Activated CD4-positive, alpha-beta memory T cell treated with anti-CD3 and anti-CD28 coated beads, Interleukin-2, amount 10 ng/mL, durations not matched to agents 7 days and 5 days (primary cell): ENCODE measurements at regions not wholly inside any gene's neighbourhood (a gene's known extent, or its start where the extent isn't known, plus 50 kb on each side); places are given as distances from the start of the nearest gene placed in this dataset.

Experiments used
- CTCF ChIA-PET: fragments of 350-600 bp; sonication (Branson Sonifier 250); formaldehyde crosslinking; loops from one replicate; lab custom pipeline; 2021; ENCODE audit warnings: antibody characterized with exemption, inconsistent platforms; lab: Charles Lee
- POLR2A ChIA-PET: fragments of 350-600 bp; sonication (Branson Sonifier 250); formaldehyde crosslinking; loops from one replicate; lab custom pipeline; 2021; ENCODE audit warnings: antibody characterized with exemption; lab: Charles Lee
- DNase-seq: peaks from one replicate; pipeline ENCODE4 v3.0.0-alpha.2; 2020
- H3K27ac Mint-ChIP-seq: one replicate; pipeline ENCODE4 v1.8.0; 2021; ENCODE audit warnings: mild to moderate bottlenecking, mixed read lengths
- H3K27me3 Mint-ChIP-seq: one replicate; pipeline ENCODE4 v1.8.0; 2021; ENCODE audit warnings: mixed read lengths
- H3K36me3 Mint-ChIP-seq: one replicate; pipeline ENCODE4 v1.8.0; 2021; ENCODE audit warnings: low read depth, mixed read lengths
- H3K4me1 Mint-ChIP-seq: one replicate; pipeline ENCODE4 v1.8.0; 2021; ENCODE audit warnings: mixed read lengths
- H3K4me3 Mint-ChIP-seq: one replicate; pipeline ENCODE4 v1.8.0; 2021; ENCODE audit warnings: mild to moderate bottlenecking, mixed read lengths
- H3K9me3 Mint-ChIP-seq: one replicate; pipeline ENCODE4 v1.8.0; 2021; ENCODE audit warnings: mixed read lengths

DNA sequence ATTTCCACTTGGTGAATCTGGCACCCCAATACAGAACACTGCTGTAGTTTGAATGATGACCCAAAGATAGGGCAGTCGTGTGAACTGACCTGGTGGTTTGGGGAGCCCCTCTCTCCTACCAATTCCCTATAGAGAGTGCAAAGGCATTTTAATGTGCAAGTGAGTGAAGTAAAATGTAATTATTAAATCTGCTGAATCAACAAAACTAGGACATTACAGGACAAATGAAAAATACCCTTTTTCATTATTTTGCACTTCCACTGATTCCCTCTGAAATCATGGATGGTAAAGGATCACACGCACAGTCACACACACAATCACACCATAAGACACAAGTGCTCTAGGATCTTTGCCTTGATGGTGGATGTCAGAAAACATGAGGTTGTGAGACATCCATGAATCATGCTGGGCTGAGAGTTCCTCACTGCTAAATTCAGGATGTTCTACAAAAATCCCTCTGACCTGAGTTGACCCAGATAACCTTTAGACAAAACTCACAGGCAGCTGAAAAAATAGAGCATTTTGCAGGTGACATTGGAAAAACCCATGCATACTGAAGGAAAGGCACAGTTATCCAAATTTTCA, 197.4 kb downstream of the FBXO15 start:
- DNase-seq = no peak
- ChIA-PET POLR2A (no interaction called here), CTCF (no interaction called here)
- no peaks in the 10 kb centered on the region for H3K36me3 Mint-ChIP-seq
- no peaks in the 10 kb centered on the region for H3K4me1 Mint-ChIP-seq
- H3K27me3 Mint-ChIP-seq = no peaks in the 10 kb centered on the region
- H3K27ac Mint-ChIP-seq = no peak overlapping the region
- no peaks in the 10 kb centered on the region for H3K9me3 Mint-ChIP-seq
- H3K4me3 Mint-ChIP-seq = no peak overlapping the region

- Mint-ChIP-seq H3K4me3 (no peak overlapping the region), H3K4me1 (no peaks in the 10 kb centered on the region), H3K36me3 (no peaks in the 10 kb centered on the region), H3K9me3 (no peaks in the 10 kb centered on the region), H3K27me3 (no peaks in the 10 kb centered on the region), H3K27ac (no peak overlapping the region)
- ChIA-PET CTCF (interaction anchor here (1.1 kb wide), 1 partner anchor 13 kb away, joined by 3 read pairs; no protein-coding TSS in a partner anchor), POLR2A (no interaction called here)
- DNase-seq = no peak
Observed at GRCh38 chr18:73948497-73948896, 199.1 kb downstream of the FBXO15 start.

DNA sequence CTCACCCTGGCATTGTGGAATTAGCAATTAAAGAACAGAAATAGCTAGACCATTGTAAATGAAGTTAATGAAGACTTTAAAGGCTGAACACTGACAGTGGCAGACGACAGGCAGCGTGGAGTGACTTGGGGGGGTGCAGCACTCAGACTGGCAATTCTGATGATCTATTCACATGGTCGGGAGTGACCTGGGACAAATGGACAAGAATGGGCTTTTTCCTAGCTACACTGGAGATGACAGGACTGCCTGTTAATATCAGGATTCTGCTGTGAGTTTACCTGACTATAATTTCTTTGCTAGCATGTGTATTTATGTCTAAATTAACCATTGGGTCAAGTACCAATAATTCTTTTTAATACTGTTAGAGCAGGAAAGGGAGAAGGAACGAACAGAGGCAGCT, 199.6 kb downstream of the FBXO15 start:
- no peak overlapping the region for H3K4me3 Mint-ChIP-seq
- no peaks in the 10 kb centered on the region for H3K36me3 Mint-ChIP-seq
- ChIA-PET CTCF (interaction anchor here (1.1 kb wide), 1 partner anchor 14 kb away, joined by 3 read pairs; no protein-coding TSS in a partner anchor), POLR2A (no interaction called here)
- no peak overlapping the region for H3K27ac Mint-ChIP-seq
- no peak for DNase-seq
- H3K9me3 Mint-ChIP-seq = no peaks in the 10 kb centered on the region
- H3K27me3 Mint-ChIP-seq = no peaks in the 10 kb centered on the region
- no peaks in the 10 kb centered on the region for H3K4me1 Mint-ChIP-seq

- Mint-ChIP-seq H3K9me3 (no peaks in the 10 kb centered on the region), H3K27me3 (no peaks in the 10 kb centered on the region), H3K4me1 (no peaks in the 10 kb centered on the region), H3K36me3 (no peaks in the 10 kb centered on the region), H3K4me3 (no peak overlapping the region), H3K27ac (no peak overlapping the region)
- ChIA-PET CTCF (no interaction called here), POLR2A (no interaction called here)
- no peak for DNase-seq
Observed at GRCh38 chr18:73947180-73947921, 200.3 kb downstream of the FBXO15 start.

DNA sequence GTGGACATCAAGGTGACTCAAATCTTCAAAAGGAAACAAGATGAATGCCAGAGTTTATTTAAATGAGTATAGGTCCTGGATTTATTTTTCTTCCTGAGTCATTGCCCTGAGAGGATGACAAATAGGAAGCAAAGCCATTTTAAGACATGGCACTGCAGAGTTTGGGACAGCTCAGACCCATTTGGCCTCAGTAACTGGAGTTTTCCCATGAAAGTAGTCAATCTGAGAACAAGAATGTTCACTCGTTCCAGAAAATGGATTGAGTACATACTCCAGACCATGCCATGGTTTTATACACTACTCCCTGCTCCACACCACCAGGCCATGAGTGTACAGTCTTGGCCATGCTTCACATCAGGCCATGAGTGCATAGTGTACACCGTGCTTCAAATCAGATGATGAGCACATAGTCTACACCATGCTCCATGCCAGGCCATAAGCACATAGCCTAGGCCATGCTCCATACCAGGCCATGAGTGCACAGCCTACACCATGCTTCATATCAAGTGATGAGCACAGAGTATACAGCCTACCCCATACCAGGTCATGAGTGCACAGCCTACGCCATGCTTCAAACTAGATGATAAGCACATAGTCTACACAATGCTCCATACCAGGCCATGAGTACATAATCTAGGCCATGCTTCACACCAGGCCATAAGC, 202.4 kb downstream of the FBXO15 start:
- ChIA-PET CTCF (no interaction called here), POLR2A (no interaction called here)
- Mint-ChIP-seq H3K9me3 (no peaks in the 10 kb centered on the region), H3K27me3 (no peaks in the 10 kb centered on the region), H3K36me3 (no peaks in the 10 kb centered on the region), H3K27ac (no peak overlapping the region), H3K4me1 (no peaks in the 10 kb centered on the region), H3K4me3 (no peak overlapping the region)
- no peak for DNase-seq

- Mint-ChIP-seq H3K9me3 (no peaks in the 10 kb centered on the region), H3K27me3 (peaks cover under 1% of the 10 kb centered on the region), H3K4me3 (no peak overlapping the region), H3K36me3 (no peaks in the 10 kb centered on the region), H3K4me1 (no peaks in the 10 kb centered on the region), H3K27ac (no peak overlapping the region)
- CTCF ChIA-PET = no interaction called here
- DNase-seq = no peak
- POLR2A ChIA-PET = no interaction called here
Observed at GRCh38 chr18:73944715-73945114, 202.9 kb downstream of the FBXO15 start.

DNA sequence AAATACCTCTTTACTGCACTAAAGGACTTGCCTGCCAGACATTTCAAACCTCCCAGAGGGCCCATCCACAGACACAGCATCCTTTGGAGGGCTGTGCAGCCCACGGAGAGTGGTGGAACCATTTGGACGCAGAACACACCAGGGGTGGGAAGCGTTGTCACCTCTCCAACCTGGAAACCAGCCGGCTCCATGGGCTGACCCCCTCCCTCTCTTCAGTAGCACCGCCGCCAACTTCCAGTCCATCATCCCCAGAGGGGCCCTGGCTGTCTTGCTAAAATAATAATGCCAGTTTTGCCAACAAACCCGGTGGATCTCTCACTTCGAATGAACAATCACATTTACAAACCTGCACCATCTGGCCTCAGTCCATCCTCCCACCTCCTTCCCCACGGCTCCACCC, 203.9 kb downstream of the FBXO15 start:
- no peaks in the 10 kb centered on the region for H3K4me1 Mint-ChIP-seq
- H3K9me3 Mint-ChIP-seq = no peaks in the 10 kb centered on the region
- H3K27me3 Mint-ChIP-seq = peaks cover 2% of the 10 kb centered on the region
- DNase-seq = no peak
- ChIA-PET CTCF (no interaction called here), POLR2A (no interaction called here)
- no peak overlapping the region for H3K4me3 Mint-ChIP-seq
- no peak overlapping the region for H3K27ac Mint-ChIP-seq
- H3K36me3 Mint-ChIP-seq = no peaks in the 10 kb centered on the region

GRCh38 chr18:73942956-73943355, 204.7 kb downstream of the FBXO15 start:
- no peak for DNase-seq
- H3K4me1 Mint-ChIP-seq = no peaks in the 10 kb centered on the region
- H3K9me3 Mint-ChIP-seq = no peaks in the 10 kb centered on the region
- ChIA-PET POLR2A (no interaction called here), CTCF (no interaction called here)
- H3K27me3 Mint-ChIP-seq = peaks cover 2% of the 10 kb centered on the region
- no peak overlapping the region for H3K27ac Mint-ChIP-seq
- H3K36me3 Mint-ChIP-seq = no peaks in the 10 kb centered on the region
- no peak overlapping the region for H3K4me3 Mint-ChIP-seq

GRCh38 chr18:73942081-73942625, 205.5 kb downstream of the FBXO15 start:
- Mint-ChIP-seq H3K4me3 (no peak overlapping the region), H3K36me3 (no peaks in the 10 kb centered on the region), H3K9me3 (no peaks in the 10 kb centered on the region), H3K4me1 (no peaks in the 10 kb centered on the region), H3K27ac (no peak overlapping the region), H3K27me3 (peaks cover 2% of the 10 kb centered on the region)
- CTCF ChIA-PET = no interaction called here
- no peak for DNase-seq
- POLR2A ChIA-PET = no interaction called here

GRCh38 chr18:73940721-73941120, 206.9 kb downstream of the FBXO15 start:
- DNase-seq = no peak
- ChIA-PET CTCF (no interaction called here), POLR2A (no interaction called here)
- no peak overlapping the region for H3K27ac Mint-ChIP-seq
- H3K4me3 Mint-ChIP-seq = no peak overlapping the region
- no peaks in the 10 kb centered on the region for H3K4me1 Mint-ChIP-seq
- H3K36me3 Mint-ChIP-seq = no peaks in the 10 kb centered on the region
- peaks cover 2% of the 10 kb centered on the region for H3K27me3 Mint-ChIP-seq
- H3K9me3 Mint-ChIP-seq = no peaks in the 10 kb centered on the region

DNA sequence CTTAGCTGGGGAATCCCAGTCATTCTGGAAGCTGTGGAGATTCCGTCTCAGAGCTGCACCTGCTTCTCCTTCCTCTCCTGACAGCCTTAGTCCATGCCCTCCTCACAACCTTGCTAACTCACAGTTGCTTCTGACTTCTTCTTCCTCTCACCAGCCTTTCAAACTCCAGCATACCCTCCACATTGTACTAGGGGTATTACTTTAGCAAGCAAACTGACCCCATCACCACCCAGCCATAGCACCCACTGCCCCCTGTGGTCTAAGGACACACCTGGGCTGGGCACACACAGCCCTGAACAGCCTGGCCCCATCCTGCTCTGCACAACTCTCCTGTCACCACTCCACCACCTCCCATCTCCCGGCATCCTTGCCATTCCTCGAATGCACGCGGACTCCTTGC, 208.2 kb downstream of the FBXO15 start:
- no peaks in the 10 kb centered on the region for H3K4me1 Mint-ChIP-seq
- H3K27me3 Mint-ChIP-seq = peaks cover 2% of the 10 kb centered on the region
- ChIA-PET POLR2A (no interaction called here), CTCF (no interaction called here)
- H3K36me3 Mint-ChIP-seq = no peaks in the 10 kb centered on the region
- no peak overlapping the region for H3K27ac Mint-ChIP-seq
- H3K9me3 Mint-ChIP-seq = no peaks in the 10 kb centered on the region
- H3K4me3 Mint-ChIP-seq = no peak overlapping the region
- DNase-seq = no peak

DNA sequence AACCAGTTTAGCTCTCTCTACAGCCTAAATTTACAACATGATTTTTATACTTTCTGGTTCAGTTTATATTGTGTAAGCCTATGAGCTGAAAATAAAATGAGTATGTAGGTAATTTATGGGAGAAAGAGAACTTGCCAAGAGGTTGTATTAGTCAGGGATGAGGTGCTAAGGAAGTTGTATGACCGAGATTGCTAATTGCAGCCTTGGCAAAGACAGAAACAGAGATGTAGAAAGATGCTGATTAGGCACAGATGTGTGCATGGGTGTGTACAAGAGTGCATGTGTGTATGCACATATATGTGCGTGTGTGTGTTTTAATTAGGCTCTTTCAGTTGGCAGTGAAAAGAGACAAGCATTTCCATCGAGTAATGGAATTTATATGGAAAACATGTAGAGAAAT, 213.9 kb downstream of the FBXO15 start:
- DNase-seq = no peak
- Mint-ChIP-seq H3K27me3 (no peaks in the 10 kb centered on the region), H3K4me1 (no peaks in the 10 kb centered on the region), H3K9me3 (no peaks in the 10 kb centered on the region), H3K4me3 (no peak overlapping the region), H3K27ac (no peak overlapping the region), H3K36me3 (no peaks in the 10 kb centered on the region)
- ChIA-PET CTCF (no interaction called here), POLR2A (no interaction called here)

DNA sequence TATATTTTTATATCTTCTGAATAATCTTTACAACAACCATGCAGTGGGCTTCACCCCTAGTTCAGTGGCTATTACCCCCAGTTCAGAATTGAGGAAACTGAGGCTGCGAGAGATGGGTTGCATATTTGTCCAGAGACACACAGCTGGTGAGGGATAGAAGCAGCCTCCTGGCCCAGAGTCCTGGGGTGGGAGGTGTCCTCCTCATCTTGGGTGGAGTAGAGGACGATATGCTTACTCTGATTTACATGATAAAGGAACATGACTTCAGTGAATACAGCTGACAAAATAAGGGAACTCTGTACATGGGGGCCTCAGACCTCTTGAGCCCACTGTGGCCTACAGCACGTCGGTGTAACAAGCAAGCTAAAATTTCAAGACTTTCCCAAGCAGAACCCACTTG, 214.7 kb downstream of the FBXO15 start:
- CTCF ChIA-PET = no interaction called here
- Mint-ChIP-seq H3K36me3 (no peaks in the 10 kb centered on the region), H3K27ac (no peak overlapping the region), H3K9me3 (no peaks in the 10 kb centered on the region), H3K27me3 (no peaks in the 10 kb centered on the region), H3K4me3 (no peak overlapping the region), H3K4me1 (no peaks in the 10 kb centered on the region)
- DNase-seq = no peak
- POLR2A ChIA-PET = no interaction called here
